Loucy (cell line): ENCODE measurements at regions not wholly inside any gene's neighbourhood (a gene's known extent, or its start where the extent isn't known, plus 50 kb on each side); places are given as distances from the start of the nearest gene placed in this dataset.

ENCODE experiments used
- H2AFZ ChIP-seq: fragments of 200-600 bp; sonication (generic); 2 replicates; pipeline ENCODE4 v1.6.0; 2016; ENCODE audit warnings: antibody characterized with exemption, mild to moderate bottlenecking, low read length, moderate library complexity
- H3F3A ChIP-seq: fragments of 200-600 bp; 2 replicates; pipeline ENCODE4 v1.6.0; 2016; ENCODE audit warnings: antibody characterized with exemption, low read depth, mild to moderate bottlenecking
- H3K27me3 ChIP-seq: fragments of 200-600 bp; sonication (generic); 2 replicates; pipeline ENCODE4 v1.6.1; 2014; ENCODE audit warnings: low read length, mild to moderate bottlenecking; ENCODE audit not compliant: insufficient read depth, poor library complexity, severe bottlenecking
- H3K36me3 ChIP-seq: fragments of 200-600 bp; sonication (generic); 2 replicates; pipeline ENCODE4 v1.6.1; 2016; ENCODE audit warnings: low read length; ENCODE audit not compliant: insufficient read depth
- H3K4me1 ChIP-seq: fragments of 200-600 bp; sonication (generic); 2 replicates; pipeline ENCODE4 v1.5.1; 2014; ENCODE audit warnings: low read length, mild to moderate bottlenecking; ENCODE audit not compliant: insufficient read depth, poor library complexity, severe bottlenecking
- H3K4me2 ChIP-seq: fragments of 200-600 bp; sonication (generic); 2 replicates; pipeline ENCODE4 v1.6.0; 2014; ENCODE audit warnings: antibody characterized with exemption, low read length, low read depth, mild to moderate bottlenecking; ENCODE audit not compliant: poor library complexity, severe bottlenecking
- H3K4me3 ChIP-seq: fragments of 200-600 bp; sonication (generic); 2 replicates; pipeline ENCODE4 v1.5.1; 2014; ENCODE audit warnings: low read length, mild to moderate bottlenecking, mixed read lengths; ENCODE audit not compliant: poor library complexity, severe bottlenecking
- H3K79me2 ChIP-seq: fragments of 200-600 bp; sonication (generic); 2 replicates; pipeline ENCODE4 v1.6.1; 2014; ENCODE audit warnings: low read length; ENCODE audit not compliant: insufficient read depth
- H3K9ac ChIP-seq: fragments of 200-600 bp; sonication (generic); 2 replicates; pipeline ENCODE4 v1.6.0; 2014; ENCODE audit warnings: mild to moderate bottlenecking, low read depth, low read length, moderate library complexity; ENCODE audit not compliant: poor library complexity, severe bottlenecking
- H3K9me2 ChIP-seq: fragments of 200-600 bp; sonication (generic); replicated peaks from 2 replicates; pipeline ENCODE4 v1.6.1; 2016; ENCODE audit warnings: low read depth, low read length, mixed read lengths
- H3K9me3 ChIP-seq: fragments of 200-600 bp; sonication (generic); 2 replicates; pipeline ENCODE4 v1.6.1; 2014; ENCODE audit warnings: mild to moderate bottlenecking, antibody characterized with exemption, low read length, low read depth; ENCODE audit not compliant: insufficient read depth
- H4K20me1 ChIP-seq: fragments of 200-600 bp; sonication (generic); 2 replicates; pipeline ENCODE4 v1.6.0; 2014; ENCODE audit warnings: antibody characterized with exemption, low read length, mild to moderate bottlenecking; ENCODE audit not compliant: insufficient read depth, poor library complexity, severe bottlenecking
- EZH2phosphoT487 ChIP-seq: fragments of 200-600 bp; IDR thresholded peaks from 2 replicates; pipeline ENCODE4 v1.6.1; 2018; ENCODE audit warnings: antibody characterized with exemption, mild to moderate bottlenecking, moderate library complexity, borderline replicate concordance
- TF ChIP-seq, protein P1 (sequence below): fragments of 200-600 bp; sonication (generic); conservative IDR thresholded peaks from 2 replicates; pipeline ENCODE4 v1.5.1; 2014; ENCODE audit warnings: mild to moderate bottlenecking, antibody characterized with exemption, low read length

DNA sequence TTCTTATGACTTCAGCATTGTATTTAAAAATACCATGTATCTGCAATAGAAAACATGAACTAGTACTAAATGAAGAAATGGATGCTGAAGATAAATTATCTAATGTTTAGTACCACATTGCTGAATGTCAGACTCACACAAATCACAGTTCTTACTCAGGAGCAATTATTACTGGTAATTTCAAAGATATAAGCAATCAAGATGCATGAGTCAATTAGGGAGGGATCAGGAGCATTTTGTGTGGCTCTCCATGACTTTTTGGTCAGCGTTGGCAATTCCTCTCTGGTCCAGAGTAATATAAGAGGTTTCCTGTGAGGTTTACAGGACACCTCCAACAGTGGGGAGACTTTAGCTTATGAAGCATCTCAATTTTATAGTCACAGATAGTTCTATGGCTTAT, 167.0 kb upstream of the PCDH7 start:
- Histone ChIP-seq H3F3A (no peaks in the 10 kb centered on the region), H4K20me1 (no peaks in the 10 kb centered on the region), H2AFZ (no peak overlapping the region), H3K9ac (no peak overlapping the region), H3K79me2 (no peaks in the 10 kb centered on the region), H3K4me1 (no peaks in the 10 kb centered on the region), H3K4me2 (no peak overlapping the region), H3K27me3 (no peaks in the 10 kb centered on the region), H3K36me3 (no peaks in the 10 kb centered on the region), H3K4me3 (no peak overlapping the region), H3K9me3 (no peaks in the 10 kb centered on the region), H3K9me2 (no peaks in the 10 kb centered on the region)
- TF ChIP-seq EZH2phosphoT487: no peak
- TF ChIP-seq, protein P1, sequence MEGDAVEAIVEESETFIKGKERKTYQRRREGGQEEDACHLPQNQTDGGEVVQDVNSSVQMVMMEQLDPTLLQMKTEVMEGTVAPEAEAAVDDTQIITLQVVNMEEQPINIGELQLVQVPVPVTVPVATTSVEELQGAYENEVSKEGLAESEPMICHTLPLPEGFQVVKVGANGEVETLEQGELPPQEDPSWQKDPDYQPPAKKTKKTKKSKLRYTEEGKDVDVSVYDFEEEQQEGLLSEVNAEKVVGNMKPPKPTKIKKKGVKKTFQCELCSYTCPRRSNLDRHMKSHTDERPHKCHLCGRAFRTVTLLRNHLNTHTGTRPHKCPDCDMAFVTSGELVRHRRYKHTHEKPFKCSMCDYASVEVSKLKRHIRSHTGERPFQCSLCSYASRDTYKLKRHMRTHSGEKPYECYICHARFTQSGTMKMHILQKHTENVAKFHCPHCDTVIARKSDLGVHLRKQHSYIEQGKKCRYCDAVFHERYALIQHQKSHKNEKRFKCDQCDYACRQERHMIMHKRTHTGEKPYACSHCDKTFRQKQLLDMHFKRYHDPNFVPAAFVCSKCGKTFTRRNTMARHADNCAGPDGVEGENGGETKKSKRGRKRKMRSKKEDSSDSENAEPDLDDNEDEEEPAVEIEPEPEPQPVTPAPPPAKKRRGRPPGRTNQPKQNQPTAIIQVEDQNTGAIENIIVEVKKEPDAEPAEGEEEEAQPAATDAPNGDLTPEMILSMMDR: no peak

DNA sequence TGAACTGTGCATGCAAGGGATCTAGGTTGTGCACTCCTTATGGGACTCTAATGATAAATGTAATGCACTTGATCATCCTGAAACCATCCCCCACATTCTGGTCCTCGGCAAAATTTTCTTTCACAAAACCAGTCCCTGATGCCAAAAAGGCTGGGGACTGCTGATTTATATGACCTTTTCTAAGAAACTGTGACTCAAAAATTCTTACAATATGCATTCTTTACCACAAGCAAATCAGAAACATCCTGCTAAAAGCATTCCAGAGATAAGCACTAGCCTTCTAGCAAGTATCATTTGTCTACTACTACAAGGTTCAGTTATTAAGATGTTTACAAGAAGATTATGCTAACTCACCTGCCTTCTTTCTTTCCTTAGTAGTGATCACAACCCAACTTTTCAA, 166.5 kb upstream of the PCDH7 start:
- Histone ChIP-seq H3K9me2 (no peaks in the 10 kb centered on the region), H3K36me3 (no peaks in the 10 kb centered on the region), H3K79me2 (no peaks in the 10 kb centered on the region), H3K4me2 (no peak overlapping the region), H2AFZ (no peak overlapping the region), H3F3A (no peaks in the 10 kb centered on the region), H3K4me1 (no peaks in the 10 kb centered on the region), H3K27me3 (no peaks in the 10 kb centered on the region), H3K9ac (no peak overlapping the region), H3K4me3 (no peak overlapping the region), H3K9me3 (no peaks in the 10 kb centered on the region), H4K20me1 (no peaks in the 10 kb centered on the region)
- TF ChIP-seq EZH2phosphoT487: no peak
- TF ChIP-seq, protein P1: no peak

GRCh38 chr4:30555775-30556174, 164.4 kb upstream of the PCDH7 start:
- H3F3A ChIP-seq: no peaks in the 10 kb centered on the region
- no peaks in the 10 kb centered on the region for H3K36me3 ChIP-seq
- no peak overlapping the region for H3K4me2 ChIP-seq
- no peaks in the 10 kb centered on the region for H3K79me2 ChIP-seq
- no peaks in the 10 kb centered on the region for H3K27me3 ChIP-seq
- no peaks in the 10 kb centered on the region for H3K9me3 ChIP-seq
- H2AFZ ChIP-seq: no peak overlapping the region
- no peaks in the 10 kb centered on the region for H4K20me1 ChIP-seq
- TF ChIP-seq, protein P1: no peak
- TF ChIP-seq EZH2phosphoT487: no peak
- no peak overlapping the region for H3K9ac ChIP-seq
- H3K9me2 ChIP-seq: no peaks in the 10 kb centered on the region
- no peak overlapping the region for H3K4me3 ChIP-seq
- H3K4me1 ChIP-seq: no peaks in the 10 kb centered on the region
